Hypothalamus (tissue), 51 donors: ENCODE measurements at regions not wholly inside any gene's neighbourhood (a gene's known extent, or its start where the extent isn't known, plus 50 kb on each side); places are given as distances from the start of the nearest gene placed in this dataset.
A peak's percentile ranks its signal among the peaks of the same experiment; 100 is the strongest.

Experiments
- DNase-seq, 51 donors: peaks; one replicate each; lab custom pipeline; 2025; lab: John Stamatoyannopoulos, UW

DNA sequence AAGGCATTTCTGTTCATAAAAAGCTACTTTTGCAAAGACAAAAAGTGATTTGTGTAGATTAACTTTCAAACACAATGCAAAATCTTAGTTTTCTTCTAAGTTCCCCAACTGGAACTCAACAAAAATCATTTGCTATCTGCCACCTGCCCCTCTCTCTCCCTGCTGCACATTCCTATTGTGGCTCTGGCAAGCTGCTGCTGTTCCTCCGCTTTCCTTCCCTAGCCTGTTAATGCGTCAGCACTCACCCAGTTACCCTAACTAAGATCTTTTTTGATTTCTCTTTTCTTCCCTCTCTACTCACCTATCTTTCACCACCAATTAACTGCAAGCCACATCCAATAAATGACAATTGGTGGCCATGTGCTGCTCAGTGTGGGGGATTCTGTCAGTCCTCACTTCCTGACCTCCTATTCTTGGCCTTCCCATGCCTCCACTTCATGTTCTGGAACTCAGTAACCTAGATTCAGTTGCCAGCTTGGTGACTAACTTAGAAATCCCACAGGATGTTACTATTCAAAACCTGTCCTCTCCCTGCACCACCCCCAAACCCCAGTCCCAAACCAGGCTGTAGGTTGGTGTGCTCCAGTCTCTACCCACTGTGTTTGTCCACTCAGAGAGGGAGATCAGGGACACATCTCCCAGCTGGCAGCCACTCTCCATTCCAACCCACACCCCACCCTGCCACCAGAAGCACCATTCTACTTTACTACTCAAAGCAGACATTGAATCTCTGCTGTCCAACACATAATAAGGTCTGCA, 140.2 kb upstream of the CTTNBP2 start:
- no peak for DNase-seq

DNA sequence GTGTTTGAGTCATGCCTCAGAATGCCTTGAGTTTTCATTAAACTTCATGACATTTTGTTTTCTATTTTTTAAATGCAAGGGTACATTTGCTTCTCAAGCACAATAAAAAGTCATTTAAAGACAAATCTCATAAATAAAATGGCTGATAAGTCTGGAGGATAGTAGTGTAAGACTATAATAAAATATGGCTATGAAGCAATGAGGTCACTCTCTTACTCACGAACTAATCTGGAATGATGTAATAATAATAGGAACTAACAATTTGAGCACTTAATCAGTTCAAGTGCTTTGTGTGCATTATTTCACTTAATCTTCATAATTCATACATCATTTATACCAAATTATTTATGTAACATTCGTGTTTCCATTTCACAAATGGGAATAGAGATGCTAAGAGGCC, 149.3 kb upstream of the CTTNBP2 start:
- no peak for DNase-seq

GRCh38 chr7:118026791-118027190, 153.6 kb upstream of the CTTNBP2 start:
- DNase-seq, result no peak

DNA sequence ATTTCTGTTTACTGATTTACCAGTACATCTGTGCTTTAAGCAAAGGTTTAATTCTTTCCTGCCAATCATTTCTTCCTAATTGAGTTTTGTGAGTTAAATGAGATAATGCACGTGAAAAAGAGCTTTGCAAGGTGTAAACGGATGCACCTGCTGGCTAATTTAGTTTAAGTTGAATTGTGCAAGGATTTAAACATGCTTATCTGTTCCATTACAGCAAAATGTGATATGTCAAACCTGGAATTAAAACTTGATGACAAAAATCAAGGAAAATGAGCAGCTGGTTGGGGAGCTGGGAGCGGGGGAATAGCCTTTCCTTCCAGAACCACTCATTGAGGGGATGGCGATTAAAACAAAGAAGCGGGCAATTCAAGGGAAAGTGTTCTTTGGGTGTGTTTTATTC, 155.0 kb upstream of the CTTNBP2 start:
- DNase-seq, result no peak

DNA sequence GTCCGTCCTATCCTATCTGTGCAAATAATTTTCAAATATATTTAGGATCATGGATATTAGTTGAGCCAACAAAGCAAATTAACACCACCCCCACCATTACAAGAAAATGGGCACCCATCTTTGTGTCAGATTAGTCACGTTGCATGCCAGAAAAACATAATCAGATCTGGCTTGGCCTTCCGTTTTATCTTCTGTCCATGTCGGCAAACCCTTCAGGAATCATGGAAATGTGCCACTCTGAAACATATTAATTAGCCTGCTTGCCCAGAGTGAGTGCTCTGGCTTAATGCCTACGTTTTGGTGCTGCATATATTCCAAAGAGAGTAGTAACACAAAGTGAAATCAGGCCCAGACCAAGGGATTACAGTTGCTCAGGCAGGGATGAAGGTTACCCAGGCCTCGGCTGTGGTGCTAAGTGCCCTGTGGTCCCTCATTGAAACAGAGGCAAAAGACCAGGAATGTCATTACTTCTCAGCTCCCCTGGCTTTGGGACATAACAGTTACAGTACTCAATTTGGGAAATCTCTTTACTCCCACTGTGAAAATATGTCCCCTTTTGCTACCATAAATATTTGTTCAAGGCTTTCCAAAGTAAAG, 154.0 kb upstream of the LSM8 start:
- no peak for DNase-seq

DNA sequence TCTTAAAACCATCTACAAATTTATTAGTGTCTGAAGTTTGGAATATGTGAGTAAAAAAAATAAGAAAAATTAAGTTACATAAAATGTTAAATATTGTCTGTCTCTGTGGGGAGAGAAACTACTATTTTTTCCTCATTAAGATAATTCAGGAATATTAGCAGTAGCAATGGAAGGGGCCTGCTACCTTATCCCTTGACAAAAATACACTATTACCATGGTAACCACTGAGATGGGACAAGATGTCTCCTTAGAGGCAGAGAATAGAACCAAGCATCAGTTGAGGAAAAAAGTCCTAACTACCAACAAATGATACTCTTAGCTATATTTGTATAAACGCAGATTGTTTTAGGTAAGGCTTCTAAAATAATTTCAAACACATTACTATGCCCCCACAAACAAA, 150.7 kb upstream of the LSM8 start:
- no peak for DNase-seq

- no peak for DNase-seq
These were observed 143.9 kb upstream of the LSM8 start for GRCh38 chr7:118039963-118040489.

DNA sequence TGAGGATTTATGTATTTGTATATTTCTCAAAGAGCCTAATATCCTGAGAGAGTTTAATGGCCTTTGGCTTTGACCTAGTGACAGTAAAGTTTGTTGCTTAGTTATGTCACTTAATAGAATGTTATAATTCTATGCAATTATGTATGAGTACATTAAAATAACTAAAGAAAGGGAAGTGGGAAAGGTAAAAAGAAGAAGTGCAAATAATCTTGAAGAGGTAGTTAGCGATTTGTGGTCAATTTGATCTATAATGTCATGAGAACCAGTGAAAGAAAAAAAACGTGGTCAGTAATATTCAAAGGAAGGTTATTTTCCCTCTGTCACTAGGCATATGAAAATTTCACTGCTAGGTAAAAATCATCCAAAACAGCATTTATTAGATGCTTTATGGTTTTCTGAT, 143.4 kb upstream of the LSM8 start:
- no peak for DNase-seq

DNA sequence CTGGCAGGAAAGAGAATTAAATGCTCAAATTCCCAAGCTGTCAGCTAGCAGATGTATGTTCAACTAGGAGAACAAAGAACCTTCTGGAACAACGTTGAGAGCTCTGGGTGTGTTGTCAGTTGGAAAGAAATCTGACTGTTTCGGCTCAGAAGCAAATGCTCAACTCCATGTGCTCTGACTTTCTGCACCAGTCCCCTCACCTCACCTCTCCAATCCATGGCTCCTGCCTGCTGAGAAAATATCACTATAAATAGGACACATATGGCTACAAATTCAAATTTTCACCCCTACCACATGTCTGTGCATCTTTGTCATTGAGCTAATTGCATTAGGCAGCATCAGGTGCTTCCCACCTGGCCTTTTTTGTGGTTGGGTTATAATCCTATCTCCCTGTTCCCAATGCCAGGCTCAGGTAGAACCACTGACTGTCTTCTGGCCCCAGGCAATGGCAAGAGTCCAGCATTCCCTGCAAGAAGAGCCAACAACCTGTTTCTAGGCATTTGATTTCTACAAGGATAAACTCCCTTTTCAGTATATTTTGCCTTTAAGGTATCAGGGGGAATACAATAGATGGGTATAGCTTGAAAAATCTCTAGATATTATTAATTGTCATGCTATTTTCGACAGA, 142.6 kb upstream of the LSM8 start:
- no peak for DNase-seq

DNA sequence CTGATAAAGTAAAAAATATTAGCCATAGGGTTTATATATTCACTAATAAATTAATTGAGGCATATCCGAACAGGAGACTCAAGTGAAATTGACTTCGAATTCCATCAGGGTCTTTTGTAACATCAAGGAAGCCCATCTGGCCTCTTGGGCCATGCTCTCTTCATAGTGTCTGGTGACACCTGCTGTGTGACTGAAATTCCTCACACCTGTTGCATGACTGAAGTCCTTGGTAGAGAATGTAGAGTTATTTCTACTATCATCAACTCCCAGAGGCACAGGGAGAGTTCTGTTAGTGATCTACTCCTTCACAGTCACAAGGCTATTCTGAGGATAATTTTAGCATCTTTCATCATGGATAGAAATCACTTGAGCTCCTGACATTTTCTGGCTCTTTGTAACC, 138.3 kb upstream of the LSM8 start:
- no peak for DNase-seq

DNA sequence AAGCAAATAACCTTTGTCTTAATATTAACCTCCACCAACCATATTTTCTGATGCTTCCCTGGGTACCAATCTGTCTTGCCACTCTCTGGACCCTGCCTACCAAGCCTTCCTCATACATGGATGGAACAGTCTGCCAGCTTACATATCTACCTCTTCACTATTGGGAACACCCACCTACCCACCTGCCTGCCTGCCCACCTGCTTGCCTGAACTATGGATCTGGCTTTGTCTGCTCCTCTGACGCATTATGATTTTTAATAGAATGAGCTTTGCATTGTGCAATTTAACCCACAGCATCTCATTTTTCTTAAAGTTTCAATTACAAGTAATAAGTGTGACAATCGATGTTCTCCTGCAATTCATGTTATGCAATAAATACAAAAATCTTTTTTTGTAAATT, 137.9 kb upstream of the LSM8 start:
- DNase-seq, result no peak

GRCh38 chr7:118046801-118047200, 137.2 kb upstream of the LSM8 start:
- DNase-seq, result no peak

GRCh38 chr7:118052336-118052735, 131.6 kb upstream of the LSM8 start:
- no peak for DNase-seq

DNA sequence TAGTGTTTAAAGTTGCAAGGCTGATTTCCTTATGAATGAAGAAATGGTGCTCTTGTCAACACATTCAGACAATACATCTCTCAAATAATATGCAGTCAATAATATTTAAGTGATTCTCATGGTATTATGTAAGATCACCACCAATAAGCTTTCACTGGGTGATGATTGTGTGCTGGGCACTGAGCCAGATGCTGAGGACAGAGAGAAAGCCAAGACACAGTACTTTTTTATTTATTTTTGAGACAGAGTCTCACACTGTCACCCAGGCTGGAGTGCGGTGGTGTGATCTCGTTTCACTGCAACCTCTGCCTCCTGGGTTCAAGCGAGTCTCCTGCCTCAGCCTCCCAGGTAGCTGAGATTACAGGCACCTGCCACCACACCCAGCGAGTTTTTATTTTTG, 130.6 kb upstream of the LSM8 start:
- peak in 8 of 51 donors; percentile 1 to 5 (median 3) for DNase-seq

GRCh38 chr7:118054529-118054928, 129.4 kb upstream of the LSM8 start:
- no peak for DNase-seq

GRCh38 chr7:118055647-118056046, 128.3 kb upstream of the LSM8 start:
- no peak for DNase-seq

- DNase-seq, result no peak
These were observed 126.6 kb upstream of the LSM8 start for GRCh38 chr7:118057404-118057803.

DNA sequence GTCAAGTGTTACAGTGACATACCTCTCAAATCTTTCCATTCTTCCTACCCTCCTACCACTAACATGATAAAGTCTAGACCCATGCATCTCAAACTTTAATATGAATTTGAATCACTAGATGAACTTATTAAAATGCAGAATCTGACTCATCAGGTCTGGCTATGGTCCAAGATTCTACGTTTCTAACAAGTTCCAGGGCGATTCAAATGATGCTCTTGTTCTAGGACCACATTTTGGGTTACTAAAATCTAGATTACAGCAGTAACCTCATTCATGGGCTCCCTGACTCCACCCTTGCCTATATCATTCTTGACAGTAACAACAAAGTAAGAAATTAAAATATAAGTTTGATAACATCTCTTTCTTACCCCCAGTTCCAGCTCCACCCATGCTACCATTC, 124.8 kb upstream of the LSM8 start:
- no peak for DNase-seq

- DNase-seq, result no peak
These were observed 123.3 kb upstream of the LSM8 start for GRCh38 chr7:118060692-118061091.

DNA sequence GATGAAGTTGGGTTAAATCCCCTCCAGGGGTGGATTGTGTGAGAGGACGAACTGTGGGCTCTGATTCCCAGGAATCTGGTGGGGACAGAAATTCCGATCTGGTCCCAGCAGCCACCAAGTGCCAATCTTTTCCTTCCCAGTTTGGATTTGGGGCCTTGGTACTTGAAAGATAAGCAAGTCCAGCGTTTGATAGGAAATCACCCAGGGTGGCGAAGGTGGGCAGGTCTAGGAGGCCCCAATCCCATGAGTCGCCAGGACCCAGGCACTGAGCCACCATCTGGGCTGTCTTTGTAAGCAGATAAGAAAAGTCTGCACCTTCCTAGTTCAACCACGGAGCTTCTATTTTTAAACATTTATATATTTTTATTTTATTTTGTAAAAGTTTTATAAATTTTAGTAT, 122.6 kb upstream of the LSM8 start:
- no peak for DNase-seq

DNA sequence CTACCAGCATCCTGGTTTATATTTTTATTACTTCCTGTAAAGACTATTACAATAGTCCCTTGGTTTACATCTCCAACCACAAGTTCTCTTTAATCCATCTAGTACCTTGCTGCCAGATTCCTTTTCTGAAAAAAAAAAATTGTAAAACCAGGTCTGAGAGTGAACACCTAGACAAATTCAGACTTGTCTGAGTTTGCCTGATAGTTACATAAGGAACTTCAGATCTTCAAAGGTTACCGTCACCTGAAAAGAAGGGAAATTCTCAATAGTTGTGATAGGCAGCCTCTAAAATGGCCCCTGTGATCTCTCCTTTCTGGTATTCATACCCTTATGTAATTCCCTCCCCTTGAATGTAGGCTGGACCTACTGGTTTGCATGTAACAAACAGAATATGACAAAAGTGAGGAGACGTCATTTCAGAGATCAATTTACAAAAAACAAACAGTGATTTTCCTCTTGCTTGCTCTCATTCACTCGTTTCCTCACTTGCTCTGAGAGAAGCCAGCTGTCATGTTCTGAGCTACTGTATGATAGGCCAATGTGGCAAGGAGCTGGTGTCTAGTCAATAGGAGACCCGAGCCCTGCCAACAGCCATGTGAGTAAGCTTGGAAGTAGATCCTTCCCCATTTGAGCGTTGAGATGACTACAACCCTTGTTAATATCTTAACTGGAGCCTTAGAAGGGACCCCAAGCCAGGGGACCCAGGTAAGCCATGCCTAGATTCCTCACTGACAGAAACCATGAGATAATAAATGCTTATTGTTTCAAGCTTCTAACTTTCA, 110.9 kb upstream of the LSM8 start:
- no peak for DNase-seq
